GM21381 (cell line): ENCODE measurements at regions not wholly inside any gene's neighbourhood (a gene's known extent, or its start where the extent isn't known, plus 50 kb on each side); places are given as distances from the start of the nearest gene placed in this dataset.
"Not testable (repeated sequence)": the region's sequence is repeated elsewhere in the genome, so short reads cannot be mapped to it uniquely, and the experiment has no call there.

Source experiments
- ATAC-seq: cut with Tn5 transposase; IDR thresholded peaks from one replicate; pipeline ENCODE4 v1.9.1; 2021; ENCODE audit warnings: mild to moderate bottlenecking, moderate library complexity; ENCODE audit not compliant: unreplicated experiment

DNA sequence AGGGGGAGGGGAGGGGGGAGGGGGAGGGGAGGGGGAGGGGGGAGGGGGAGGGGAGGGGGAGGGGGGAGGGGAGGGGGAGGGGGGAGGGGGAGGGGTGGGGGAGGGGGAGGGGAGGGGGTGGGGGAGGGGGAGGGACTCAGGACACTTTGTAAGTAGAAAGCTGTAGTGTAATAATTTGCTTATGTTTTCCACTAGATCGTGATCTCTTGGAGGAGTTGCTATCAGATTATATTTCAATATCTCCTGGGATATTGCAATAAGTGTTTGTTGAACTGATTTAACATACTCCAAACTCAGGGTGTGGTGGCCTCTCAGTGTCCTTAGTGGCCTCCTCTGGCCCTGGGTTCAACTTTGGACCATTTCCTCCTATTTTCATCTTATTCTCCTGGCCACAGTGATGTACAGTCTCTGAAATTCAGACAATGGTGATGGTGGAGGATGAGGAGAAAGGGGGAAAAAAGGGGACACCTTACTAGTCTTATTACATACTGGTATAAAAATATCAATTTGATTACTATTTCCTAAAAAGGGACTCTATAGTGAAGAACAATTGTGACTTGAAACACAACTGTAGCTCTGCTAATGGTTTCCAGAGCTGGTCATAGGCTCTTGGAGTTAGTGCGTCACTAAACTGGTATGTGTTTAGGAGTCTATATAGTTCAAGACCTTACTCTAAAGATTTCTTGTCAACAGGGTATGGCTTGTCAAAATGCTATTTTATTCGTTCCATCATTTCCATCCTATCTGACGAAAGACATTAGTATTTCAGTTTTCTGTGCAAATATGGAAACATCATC lies 89.6 kb downstream of the DDX1 start:
- ATAC-seq = no peak

GRCh38 chr2:15682354-15682753 lies 90.7 kb downstream of the DDX1 start:
- ATAC-seq = no peak

DNA sequence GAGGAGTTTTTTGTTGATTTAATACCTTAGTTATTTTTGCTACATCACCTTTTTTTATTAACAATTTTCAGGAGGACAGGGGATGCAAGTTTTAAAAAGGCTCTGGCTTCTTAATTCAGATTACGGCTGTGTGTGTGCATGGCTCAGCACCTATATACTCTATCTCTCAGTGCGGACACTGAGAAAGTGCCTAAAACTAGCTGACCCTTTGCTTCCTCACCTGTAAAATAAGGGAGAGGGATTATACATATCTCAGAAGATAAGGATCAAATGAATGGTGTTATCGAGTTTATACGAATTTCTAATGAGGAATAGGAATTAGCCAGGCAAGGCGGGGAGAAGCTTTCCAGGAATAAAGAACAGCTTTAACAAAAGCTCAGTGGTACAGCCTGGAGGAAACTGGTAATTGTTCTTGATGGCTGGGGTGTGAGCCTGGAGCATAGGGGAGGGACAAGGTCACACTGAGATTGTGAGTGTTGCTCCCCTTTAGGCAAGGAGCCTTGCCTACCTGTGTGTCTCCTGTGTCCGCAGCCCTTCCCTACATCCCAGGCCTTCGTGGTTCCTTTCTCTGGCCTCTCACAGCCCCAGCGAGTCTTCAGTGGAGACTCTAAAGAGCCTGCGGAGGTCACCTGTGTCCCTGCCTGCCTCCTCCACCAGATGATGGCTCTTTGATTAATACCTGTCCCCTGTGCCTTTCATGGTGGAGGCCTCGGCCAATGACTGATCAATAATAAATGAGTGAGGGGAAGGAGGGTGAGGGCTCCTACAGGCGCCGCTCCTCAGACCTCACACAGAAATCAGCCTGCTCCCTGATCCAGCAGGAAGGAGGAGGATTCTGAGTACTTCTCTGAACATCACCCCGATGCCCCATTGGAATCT lies 92.7 kb downstream of the DDX1 start:
- no peak for ATAC-seq

DNA sequence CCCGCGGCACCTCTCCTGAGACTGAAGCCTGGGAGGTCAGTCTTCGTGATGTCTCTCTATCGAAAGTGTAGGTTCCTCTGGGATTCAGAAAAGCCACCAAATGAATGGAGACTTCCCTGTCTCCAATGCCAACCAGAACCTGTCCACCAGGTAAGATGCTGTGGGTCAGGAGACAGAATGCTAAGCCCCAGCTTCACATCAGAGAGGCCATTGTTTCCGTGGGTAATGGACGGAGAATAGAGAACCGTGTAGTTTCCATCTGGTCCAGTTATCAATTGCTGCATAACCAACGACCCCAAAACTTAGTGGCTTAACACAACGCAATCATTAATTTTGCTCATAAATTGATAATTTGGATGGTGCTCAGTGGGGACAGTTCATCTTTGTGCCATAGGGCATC lies 93.5 kb downstream of the DDX1 start:
- ATAC-seq = no peak

DNA sequence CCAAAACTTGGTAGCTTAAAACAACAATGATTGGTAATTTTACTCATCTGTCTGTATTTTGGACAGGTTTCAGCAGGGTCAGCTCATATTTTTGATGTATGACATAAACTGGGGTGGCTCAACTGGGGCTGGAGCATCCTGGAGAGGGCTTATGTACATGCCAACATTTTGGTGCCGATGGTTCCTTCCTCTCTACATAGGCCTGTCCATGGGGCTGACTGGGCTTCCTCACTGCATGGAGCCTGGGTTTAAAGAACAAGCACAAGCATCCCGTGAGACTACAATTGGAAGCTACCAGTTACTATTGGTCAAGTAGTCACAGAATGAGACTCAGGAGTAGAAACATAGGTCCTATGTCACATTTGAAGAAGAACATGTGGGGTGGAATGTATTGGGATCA lies 95.0 kb downstream of the DDX1 start:
- ATAC-seq = no peak

DNA sequence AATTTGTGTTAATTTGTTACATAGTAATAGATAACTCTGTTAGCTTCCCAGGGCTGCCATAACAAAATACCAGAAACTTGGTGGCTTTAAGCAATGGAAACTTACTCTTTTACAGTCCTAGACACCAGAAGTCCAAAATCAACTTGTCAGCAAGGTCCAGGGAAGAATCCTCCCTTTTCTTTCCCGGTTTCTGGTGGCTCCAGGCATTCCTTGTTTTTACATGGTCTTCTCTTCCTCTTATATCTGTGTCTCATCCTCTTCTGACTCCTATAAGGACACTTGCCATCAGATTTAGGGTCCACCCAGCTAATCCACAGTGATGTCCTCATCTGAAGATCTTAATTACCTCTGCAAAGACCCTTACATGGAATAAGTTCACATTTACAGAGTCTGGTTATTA lies 95.6 kb downstream of the DDX1 start:
- no peak for ATAC-seq

GRCh38 chr2:15687720-15688119 lies 96.1 kb downstream of the DDX1 start:
- no peak for ATAC-seq

DNA sequence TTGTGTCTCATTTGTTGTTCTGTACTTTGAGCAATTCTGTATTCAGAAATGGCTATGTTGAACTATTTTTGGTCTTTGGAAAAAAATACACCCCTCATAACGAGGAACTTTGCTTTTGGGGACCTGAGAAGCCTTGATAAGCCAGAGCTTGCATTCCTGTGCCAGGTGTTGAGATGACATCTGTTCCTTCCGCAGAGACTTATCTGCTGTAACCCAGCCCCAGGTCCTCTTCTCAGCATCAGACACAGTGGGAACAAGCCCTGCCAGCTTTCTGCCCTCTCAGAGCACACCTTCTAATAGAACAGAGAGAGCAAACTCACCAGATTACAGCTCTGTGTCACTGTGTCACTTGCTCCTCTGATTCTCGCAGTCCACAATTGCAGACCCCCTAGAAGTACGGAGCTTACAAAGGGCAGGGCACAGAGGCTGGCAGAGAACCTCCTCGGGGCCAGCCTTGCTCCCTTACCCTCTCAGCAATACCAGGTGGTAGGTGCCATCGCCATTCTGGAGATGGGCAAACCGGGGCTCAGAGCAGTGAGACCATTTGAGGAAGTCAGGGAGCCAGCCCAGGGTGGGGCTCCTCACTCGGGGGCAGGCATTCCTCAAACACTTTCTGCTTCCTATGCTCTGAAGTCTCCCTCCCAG lies 97.4 kb downstream of the DDX1 start:
- ATAC-seq = no peak

- no peak for ATAC-seq
Measured at GRCh38 chr2:15689654-15690053, 98.0 kb downstream of the DDX1 start.

DNA sequence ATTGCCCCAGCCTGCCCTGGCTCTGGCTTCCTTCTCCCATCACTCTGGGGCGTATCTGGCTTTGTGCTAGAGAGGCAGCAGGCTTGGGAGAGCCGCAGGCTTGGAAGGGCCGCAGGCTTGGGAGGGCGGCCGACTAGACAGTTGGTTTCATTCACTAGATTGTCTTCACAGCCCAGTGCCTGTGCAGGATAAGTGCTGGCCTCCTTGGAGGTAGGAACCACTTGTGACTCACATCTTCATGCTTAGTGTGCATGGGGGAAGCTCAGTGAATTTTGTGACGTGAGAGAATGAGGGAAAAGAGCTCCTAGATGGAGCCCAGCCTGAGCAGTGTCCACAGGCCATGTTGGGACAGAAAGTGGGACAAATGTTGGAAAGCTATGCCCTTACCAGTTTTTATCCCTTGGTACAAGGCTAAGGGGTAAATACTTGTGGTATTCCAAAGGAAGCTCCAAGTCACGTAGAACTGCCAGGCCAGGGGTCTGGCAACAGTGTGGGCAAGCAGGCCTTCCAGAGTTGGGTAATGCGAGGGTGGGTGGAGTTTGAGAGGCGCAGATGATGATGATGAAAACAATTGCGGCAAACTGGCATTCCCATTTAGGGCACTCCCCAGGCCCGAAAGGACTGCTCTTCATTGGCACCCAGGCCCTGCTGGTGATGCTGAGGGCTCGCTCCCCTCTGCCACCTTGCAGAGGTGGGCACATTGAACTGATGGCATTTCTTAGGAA lies 100.1 kb downstream of the DDX1 start:
- ATAC-seq = no peak

GRCh38 chr2:15692551-15693377 lies 101.1 kb downstream of the DDX1 start:
- ATAC-seq = no peak

GRCh38 chr2:15693382-15693781 lies 101.7 kb downstream of the DDX1 start:
- ATAC-seq = no peak

DNA sequence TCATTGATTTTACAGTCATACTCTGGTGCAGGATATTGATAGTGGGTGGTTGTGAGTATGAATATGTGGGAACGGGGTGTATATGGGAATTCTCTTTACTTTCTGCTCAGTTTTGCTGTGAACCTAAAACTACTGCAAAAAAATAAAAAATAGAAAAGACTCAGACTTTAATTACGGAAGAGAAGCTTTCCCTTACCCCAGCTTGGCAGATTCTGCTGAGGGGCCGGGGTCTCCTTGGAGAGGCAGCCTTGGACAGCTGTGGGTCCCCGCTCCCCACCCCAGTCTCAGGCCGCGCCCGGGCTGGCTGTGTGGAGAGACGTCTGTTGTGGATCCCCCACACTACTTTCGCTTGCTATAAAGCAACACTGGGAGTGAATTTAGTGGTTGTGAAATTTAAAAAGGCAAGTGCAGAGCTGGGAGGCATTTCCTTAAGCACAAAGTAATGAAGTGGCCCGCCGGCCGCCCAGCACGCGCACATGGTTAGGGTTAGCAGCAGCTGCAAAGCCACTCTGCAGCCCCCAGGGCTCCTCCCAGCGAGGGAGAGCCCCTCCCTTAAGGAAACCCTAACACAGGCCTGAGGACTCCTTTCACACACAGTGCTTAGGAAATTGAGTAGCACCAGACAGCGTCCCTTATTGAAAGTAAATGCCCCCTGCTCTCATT lies 102.4 kb downstream of the DDX1 start:
- ATAC-seq = no peak

- ATAC-seq = no peak
Measured at GRCh38 chr2:15694589-15694986, 102.9 kb downstream of the DDX1 start.

DNA sequence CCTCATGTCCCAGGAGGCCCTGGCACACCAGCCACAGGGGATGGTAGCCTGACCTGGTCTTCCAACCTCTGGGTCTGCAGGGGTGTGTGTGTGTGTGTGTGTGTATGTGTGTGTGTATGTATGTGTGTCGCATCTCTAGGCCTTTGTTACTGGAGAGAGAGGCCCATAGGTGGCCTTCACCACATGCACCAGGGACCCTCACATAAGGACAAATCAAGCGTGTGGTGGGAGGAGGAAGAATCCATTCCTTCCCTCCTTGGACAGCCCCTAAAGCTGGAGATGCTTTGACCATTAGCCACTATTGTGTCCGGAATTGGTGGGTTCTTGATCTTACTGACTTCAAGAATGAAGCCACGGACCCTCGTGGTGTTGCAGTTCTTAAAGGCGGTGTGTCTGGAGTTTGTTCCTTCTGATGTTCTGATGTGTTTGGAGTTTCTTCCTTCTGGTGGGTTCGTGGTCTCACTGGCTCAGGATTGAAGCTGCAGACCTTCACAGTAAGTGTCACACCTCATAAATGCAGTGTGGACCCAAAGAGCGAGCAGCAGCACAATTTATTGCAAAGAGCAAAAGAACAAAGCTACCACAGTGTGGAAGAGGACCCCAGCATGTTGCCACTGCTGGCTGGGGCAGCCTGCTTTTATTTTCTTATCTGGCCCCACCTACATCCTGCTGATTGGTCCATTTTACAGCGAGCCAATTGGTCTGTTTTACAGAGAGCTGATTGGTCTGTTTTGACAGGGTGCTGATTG lies 104.1 kb downstream of the DDX1 start:
- ATAC-seq = no peak

- ATAC-seq = not testable (repeated sequence)
Measured at GRCh38 chr2:15696606-15697170, 105.0 kb downstream of the DDX1 start.

DNA sequence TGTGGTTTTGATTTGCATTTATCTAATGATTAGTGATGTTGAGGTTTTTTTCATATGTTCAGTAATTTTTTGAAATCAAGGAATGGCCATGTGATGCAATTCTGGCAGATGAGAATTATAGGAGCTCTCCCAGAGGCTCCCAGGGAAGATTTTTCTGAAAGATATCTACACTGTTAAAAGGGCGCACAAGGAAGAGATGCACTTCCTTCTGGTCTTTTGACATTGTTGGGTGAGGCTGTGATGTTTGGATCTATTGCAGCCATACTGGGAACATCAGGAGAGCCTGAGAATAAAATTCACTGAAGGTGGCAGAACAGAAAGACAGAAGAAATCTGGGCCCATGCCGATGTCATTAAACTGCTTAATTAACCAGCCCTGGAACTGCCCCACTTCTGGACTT lies 108.5 kb downstream of the DDX1 start:
- ATAC-seq = no peak

DNA sequence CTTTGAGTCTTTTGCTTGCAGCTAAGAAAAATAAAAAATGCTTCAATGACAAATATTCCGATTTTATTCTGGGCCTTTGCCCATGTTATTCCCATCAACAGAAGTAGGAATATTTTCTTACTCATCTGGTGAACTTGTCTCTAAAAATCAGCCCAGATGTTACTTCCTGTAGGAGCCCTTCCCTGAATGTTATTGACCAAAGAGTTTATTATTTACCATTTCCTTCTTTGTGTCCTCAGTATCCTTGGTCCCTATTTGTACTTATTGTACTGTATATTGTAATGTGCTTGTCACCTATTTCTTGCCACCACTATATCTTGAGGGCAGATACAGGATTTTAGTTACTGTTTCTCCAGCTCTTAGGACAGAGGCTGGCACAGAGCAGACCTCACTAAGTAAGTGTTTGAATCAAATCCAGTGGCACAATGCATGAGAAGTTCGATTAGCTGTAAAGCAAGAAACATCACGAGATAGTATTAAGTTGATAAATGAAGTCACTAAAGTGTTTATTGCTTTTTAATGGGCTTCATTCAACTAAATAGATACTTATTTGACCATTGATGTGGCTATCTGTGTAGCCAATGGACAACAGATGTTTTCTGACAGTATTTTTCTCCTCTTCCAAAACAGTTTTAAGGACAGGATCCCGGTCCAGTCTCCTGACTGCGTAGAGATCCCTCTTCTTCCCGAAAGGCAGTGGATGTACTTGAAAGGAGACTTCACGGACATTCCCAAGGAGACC lies 109.1 kb downstream of the DDX1 start:
- ATAC-seq = no peak
